GM19351 (cell line): ENCODE measurements at regions not wholly inside any gene's neighbourhood (a gene's known extent, or its start where the extent isn't known, plus 50 kb on each side); places are given as distances from the start of the nearest gene placed in this dataset.
A peak's percentile ranks its signal among the peaks of the same experiment; 100 is the strongest.

Experiments
- ATAC-seq: cut with Tn5 transposase; IDR thresholded peaks from one replicate; pipeline ENCODE4 v1.9.1; 2021; ENCODE audit warnings: mild to moderate bottlenecking, moderate library complexity; ENCODE audit not compliant: unreplicated experiment

DNA sequence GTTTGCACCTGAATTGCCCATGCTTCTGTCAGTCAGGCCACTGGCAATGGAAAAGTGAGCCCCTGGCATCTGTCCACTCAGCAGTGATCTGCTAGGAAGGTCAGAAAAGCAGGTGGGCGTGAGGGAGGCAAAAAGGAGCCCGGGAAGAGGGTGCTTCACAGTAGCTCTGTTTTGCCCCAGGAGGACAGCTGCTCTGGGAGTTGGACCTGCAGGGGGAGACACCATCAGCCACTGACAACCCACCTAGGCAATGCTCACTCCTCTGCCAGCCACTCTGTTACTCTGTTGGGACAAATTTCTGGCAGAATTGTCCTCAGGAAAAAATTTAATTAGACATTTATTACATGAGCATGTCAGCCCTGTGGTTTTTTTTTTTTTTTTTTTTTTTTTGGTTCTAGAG lies 146.4 kb downstream of the LRIG2 start:
- no peak for ATAC-seq

DNA sequence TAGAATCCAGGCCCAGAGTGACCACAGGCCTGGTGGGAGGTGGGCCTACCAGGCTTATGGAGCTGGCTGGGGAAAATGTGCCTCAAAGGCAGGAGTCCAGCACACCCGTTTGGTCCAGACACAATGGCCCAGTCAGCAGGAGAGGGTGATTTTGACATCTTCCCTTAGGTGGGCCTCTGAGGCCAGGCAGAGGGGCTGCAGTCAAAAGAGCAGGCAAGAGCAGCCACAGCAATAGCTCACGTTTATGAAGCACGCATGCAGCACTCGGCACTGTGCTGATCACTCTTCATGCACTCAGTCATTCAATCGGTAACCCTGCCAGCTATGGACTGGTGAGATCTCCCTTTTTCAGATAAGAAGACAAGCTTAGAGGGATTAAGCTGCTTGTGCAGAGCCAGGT lies 146.8 kb downstream of the LRIG2 start:
- ATAC-seq = no peak

DNA sequence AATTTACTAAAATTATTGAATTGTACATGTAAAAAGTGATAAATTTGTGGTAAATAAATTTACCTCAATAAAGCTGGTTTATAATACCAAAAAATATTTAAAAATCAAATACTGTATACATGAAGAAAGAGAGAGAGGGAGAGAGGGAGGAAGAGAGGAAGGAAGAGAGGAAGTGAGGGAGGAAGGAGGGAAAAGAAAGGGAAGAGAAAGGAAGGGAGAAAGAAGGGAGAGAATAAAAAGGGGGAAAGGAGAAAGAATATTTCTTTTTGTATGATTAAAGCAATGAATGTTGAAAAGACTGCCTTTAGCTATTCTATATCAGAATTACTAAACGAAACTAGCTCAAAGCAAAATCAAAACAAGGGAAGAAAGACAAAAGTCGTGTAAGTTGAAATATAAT lies 150.0 kb downstream of the LRIG2 start:
- no peak for ATAC-seq

GRCh38 chr1:113223546-113223945 lies 150.5 kb downstream of the LRIG2 start:
- ATAC-seq = no peak

GRCh38 chr1:113226148-113226547 lies 153.2 kb downstream of the LRIG2 start:
- peak; percentile 93 for ATAC-seq

GRCh38 chr1:113231866-113232265 lies 158.4 kb upstream of the MAGI3 start:
- no peak for ATAC-seq

GRCh38 chr1:113233441-113233840 lies 156.9 kb upstream of the MAGI3 start:
- ATAC-seq = no peak

GRCh38 chr1:113241237-113241636 lies 149.1 kb upstream of the MAGI3 start:
- no peak for ATAC-seq

- no peak for ATAC-seq
These were observed 147.8 kb upstream of the MAGI3 start for GRCh38 chr1:113242481-113242880.

GRCh38 chr1:113243529-113243928 lies 146.8 kb upstream of the MAGI3 start:
- no peak for ATAC-seq

DNA sequence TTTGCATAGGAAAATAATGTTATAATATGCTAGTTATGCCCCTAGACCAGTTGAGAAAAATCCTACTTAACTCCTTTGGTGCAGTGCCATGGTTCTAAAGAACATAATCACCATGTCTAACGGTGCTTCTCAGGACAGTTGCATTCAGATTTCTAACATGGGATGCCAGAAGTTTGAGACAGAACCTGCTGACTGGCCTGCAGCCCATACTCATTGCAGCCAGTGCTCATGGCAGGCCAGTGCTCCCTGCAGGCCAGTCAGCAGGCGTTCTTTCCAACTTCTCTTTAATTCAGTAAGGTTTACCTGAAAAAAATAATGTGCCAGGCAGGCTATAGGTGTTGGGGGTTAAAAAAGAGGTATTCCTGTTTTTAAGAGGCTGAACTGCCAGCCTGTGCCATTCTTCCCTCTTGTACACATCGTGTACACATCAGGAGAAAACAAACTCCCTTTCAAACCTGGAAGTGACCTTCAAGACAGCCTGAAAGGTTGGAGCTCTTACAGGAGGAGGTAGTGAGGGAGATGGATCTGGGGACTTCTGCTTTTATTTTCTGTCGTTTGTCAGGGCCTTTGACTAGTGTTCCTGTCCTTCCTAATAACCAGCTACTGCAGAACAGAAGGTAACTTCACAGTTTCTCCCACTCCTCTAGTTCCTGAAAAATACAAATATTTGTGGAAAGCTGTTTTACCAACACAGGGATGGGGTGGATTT lies 146.0 kb upstream of the MAGI3 start:
- ATAC-seq = no peak

GRCh38 chr1:113245252-113245651 lies 145.1 kb upstream of the MAGI3 start:
- ATAC-seq = no peak

GRCh38 chr1:113246929-113247328 lies 143.4 kb upstream of the MAGI3 start:
- ATAC-seq = no peak

DNA sequence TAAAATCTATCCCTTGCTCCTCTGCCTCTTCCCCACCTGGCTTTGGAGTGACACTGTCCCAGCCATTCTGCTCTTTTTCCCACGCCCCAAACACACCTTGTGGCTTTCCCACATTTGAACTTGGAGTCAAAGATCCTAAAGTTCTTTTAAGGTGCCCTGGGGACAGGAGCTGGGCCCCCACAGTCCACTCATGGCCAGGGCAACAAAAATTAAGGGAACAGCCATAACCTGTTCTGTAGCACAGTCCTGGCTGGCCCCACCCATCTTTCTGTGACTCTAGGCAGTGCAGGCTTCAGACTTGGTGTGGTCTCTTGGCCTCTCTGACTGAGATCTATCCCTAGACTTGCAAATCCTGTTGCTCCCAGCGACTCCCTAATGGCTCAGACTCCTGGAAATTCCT lies 143.0 kb upstream of the MAGI3 start:
- ATAC-seq = no peak

GRCh38 chr1:113247782-113248181 lies 142.5 kb upstream of the MAGI3 start:
- ATAC-seq = no peak

- ATAC-seq = no peak
These were observed 141.8 kb upstream of the MAGI3 start for GRCh38 chr1:113248494-113248893.

DNA sequence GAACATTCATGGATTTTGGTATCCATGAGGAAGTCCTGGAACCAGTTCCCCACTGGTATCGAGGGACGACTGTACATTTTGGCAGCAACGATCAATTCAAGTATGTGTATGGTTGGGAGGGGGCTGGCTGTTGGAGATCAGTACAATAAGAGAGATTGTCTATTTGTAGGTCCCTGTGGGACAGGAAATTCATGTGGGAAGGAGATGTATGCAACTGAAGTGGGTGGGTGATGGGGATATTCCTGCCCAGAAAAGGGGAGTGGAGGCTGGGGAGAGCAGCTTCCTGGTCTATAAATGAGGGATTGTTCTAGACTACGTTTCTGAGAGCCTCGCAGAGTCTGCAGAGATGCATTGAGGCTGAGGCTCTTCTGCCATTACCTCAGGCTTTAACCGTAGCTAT lies 140.2 kb upstream of the MAGI3 start:
- ATAC-seq = no peak

- ATAC-seq = no peak
These were observed 138.1 kb upstream of the MAGI3 start for GRCh38 chr1:113252166-113252565.

- no peak for ATAC-seq
These were observed 137.1 kb upstream of the MAGI3 start for GRCh38 chr1:113253187-113253586.

DNA sequence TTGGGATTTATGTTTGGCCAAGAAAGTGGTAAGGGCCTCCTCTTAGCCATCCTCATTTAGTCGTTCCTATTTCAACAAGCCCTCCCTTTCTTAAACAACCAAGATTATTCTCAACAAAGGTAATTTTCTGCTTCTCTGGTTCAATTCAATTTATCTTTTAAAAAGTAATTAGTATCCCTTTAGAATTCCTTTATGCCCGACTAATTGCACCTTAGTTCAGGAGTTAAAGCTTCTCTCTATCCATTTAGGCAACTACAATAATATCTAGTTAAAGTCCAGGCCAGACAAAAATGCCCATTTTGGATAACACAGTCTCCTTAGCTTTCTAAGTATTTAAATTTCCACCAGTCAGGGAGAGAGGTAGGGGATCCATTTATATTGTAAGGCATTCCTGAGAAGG lies 136.7 kb upstream of the MAGI3 start:
- ATAC-seq = no peak

GRCh38 chr1:113255038-113255719 lies 135.1 kb upstream of the MAGI3 start:
- no peak for ATAC-seq

DNA sequence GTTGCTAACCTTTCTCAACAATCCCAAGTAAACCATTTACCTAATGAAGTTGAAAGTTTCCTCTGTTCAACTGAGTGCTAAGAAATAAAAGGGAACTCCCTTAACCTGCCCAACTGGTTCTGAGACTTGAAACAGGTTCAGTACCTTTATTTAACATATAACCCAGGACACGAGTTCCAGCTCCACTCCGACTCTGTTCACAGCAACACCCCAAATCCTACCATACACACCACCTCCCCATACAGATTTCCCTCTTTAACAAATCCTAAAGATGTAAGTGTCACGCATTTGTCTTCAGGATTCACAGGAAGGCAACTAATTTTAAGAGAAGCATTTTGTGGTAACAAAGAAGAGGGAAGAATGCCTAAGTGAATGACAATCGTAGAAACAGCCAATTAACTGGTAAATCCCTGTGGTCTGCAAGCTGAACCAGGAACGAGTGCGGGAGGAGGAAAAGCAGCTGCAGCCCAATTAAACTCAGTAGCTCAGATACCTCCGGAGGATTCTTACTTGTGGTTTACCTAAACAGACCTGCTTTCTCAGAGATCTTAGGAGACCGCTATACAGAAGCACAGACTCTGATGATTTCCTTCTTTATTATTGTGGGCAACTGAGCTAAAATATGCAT lies 134.5 kb upstream of the MAGI3 start:
- no peak for ATAC-seq
